ENCODE measurements at regions not wholly inside any gene's neighbourhood (a gene's known extent, or its start where the extent isn't known, plus 50 kb on each side); places are given as distances from the start of the nearest gene placed in this dataset.

GRCh38 chr20:30599990-30600389 lies 657.5 kb upstream of the DEFB115 start:
- H3K4me3 ChIP-seq (ENCODE audit: low read depth, low read length) = no peak overlapping the region
- DNase-seq (ENCODE audit: low read depth) = no peak
- TF ChIP-seq, protein P1, sequence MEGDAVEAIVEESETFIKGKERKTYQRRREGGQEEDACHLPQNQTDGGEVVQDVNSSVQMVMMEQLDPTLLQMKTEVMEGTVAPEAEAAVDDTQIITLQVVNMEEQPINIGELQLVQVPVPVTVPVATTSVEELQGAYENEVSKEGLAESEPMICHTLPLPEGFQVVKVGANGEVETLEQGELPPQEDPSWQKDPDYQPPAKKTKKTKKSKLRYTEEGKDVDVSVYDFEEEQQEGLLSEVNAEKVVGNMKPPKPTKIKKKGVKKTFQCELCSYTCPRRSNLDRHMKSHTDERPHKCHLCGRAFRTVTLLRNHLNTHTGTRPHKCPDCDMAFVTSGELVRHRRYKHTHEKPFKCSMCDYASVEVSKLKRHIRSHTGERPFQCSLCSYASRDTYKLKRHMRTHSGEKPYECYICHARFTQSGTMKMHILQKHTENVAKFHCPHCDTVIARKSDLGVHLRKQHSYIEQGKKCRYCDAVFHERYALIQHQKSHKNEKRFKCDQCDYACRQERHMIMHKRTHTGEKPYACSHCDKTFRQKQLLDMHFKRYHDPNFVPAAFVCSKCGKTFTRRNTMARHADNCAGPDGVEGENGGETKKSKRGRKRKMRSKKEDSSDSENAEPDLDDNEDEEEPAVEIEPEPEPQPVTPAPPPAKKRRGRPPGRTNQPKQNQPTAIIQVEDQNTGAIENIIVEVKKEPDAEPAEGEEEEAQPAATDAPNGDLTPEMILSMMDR (IDR thresholded peaks at IDR 0.05; ENCODE audit: insufficient read depth, low read length) = no peak

DNA sequence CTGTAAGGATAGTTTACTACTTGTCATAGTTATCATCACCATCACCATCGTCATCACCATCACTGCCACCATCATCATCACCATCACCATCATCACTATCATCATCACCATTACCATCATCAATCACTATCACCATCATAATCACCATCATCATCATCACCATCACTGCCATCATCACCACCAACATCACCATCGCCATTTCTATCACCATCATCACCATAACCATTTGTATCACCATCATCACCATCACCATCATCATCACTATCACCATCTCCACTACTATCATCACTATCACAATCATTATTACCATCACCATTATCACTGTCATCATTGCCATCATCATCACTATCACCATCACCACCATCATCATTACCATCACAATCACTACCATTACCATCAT lies 655.5 kb upstream of the DEFB115 start:
- DNase-seq (ENCODE audit: low read depth) = no peak
- no peak overlapping the region for H3K4me3 ChIP-seq (ENCODE audit: low read depth, low read length)
- TF ChIP-seq, protein P1 (IDR thresholded peaks at IDR 0.05; ENCODE audit: insufficient read depth, low read length) = no peak

DNA sequence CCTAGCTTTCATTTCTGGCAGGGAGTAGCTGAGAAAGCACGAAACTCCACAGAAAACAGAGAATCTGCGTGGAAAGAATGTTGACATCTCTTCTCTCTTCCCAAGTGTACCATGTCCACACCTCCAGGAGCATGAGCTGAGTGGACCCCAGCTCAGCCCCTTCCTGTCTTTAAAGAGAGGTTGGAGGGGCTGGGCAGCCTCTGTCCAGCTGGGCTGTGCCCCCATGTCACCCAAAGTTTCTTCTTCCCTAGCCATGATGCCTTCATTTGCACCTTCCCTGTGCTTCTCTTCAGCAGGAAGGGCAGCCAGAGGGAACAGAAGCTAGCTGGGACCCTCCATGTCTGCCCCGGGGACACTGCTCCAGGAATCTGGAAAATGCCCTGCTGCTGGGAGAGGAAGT lies 655.0 kb upstream of the DEFB115 start:
- no peak for DNase-seq (ENCODE audit: low read depth)
- no peak overlapping the region for H3K4me3 ChIP-seq (ENCODE audit: low read depth, low read length)
- TF ChIP-seq, protein P1 (IDR thresholded peaks at IDR 0.05; ENCODE audit: insufficient read depth, low read length) = no peak

GRCh38 chr20:30606990-30607389 lies 650.5 kb upstream of the DEFB115 start:
- no peak overlapping the region for H3K4me3 ChIP-seq (ENCODE audit: low read depth, low read length)
- no peak for DNase-seq (ENCODE audit: low read depth)
- TF ChIP-seq, protein P1 (IDR thresholded peaks at IDR 0.05; ENCODE audit: insufficient read depth, low read length) = no peak

- TF ChIP-seq, protein P1 (IDR thresholded peaks at IDR 0.05; ENCODE audit: insufficient read depth, low read length) = no peak
Observed at GRCh38 chr20:30610029-30610693, 647.3 kb upstream of the DEFB115 start.

GRCh38 chr20:30610751-30611150 lies 646.7 kb upstream of the DEFB115 start:
- H3K4me3 ChIP-seq (ENCODE audit: low read depth, low read length) = no peak overlapping the region
- DNase-seq (ENCODE audit: low read depth) = no peak
- TF ChIP-seq, protein P1 (IDR thresholded peaks at IDR 0.05; ENCODE audit: insufficient read depth, low read length) = no peak

More at GRCh38 chr20:30610029-30610693, 647.3 kb upstream of the DEFB115 start:
- H3K4me3 ChIP-seq (ENCODE audit: low read depth, low read length) = no peak overlapping the region
- no peak for DNase-seq (ENCODE audit: low read depth)
